KMS-11 (cell line): ENCODE measurements at regions not wholly inside any gene's neighbourhood (a gene's known extent, or its start where the extent isn't known, plus 50 kb on each side); places are given as distances from the start of the nearest gene placed in this dataset.

Experiments
- H2AFZ ChIP-seq: fragments of 200-600 bp; sonication (generic); 2 replicates; pipeline ENCODE4 v1.6.1; 2016; ENCODE audit warnings: antibody characterized with exemption, mixed run types, low read depth
- H3K27ac ChIP-seq: fragments of 200-600 bp; sonication (generic); 2 replicates; pipeline ENCODE4 v1.6.1; 2016; ENCODE audit warnings: mild to moderate bottlenecking, mixed run types
- H3K27me3 ChIP-seq: fragments of 200-600 bp; sonication (generic); 2 replicates; pipeline ENCODE4 v1.6.1; 2017; ENCODE audit warnings: mild to moderate bottlenecking, low read depth, mixed run types, moderate library complexity; ENCODE audit not compliant: insufficient read depth
- H3K36me3 ChIP-seq: fragments of 200-600 bp; sonication (generic); 2 replicates; pipeline ENCODE4 v1.6.1; 2017; ENCODE audit warnings: mild to moderate bottlenecking, mixed run types; ENCODE audit not compliant: insufficient read depth
- H3K4me1 ChIP-seq: fragments of 200-600 bp; sonication (generic); 2 replicates; pipeline ENCODE4 v1.6.1; 2016; ENCODE audit warnings: mild to moderate bottlenecking, low read depth, mixed run types; ENCODE audit not compliant: poor library complexity, severe bottlenecking
- H3K4me2 ChIP-seq: fragments of 200-600 bp; sonication (generic); 2 replicates; pipeline ENCODE4 v1.7.0; 2016; ENCODE audit warnings: mild to moderate bottlenecking, mixed run types
- H3K4me3 ChIP-seq: fragments of 200-600 bp; sonication (generic); IDR thresholded peaks from 2 replicates; pipeline ENCODE4 v1.6.1; 2017; ENCODE audit warnings: low read depth, low read length, mixed read lengths; ENCODE audit not compliant: insufficient read depth
- H3K79me2 ChIP-seq: fragments of 200-600 bp; sonication (generic); 2 replicates; pipeline ENCODE4 v1.6.1; 2016; ENCODE audit warnings: low read depth, mixed run types; ENCODE audit not compliant: insufficient read depth
- H3K9ac ChIP-seq: fragments of 200-600 bp; sonication (generic); 2 replicates; pipeline ENCODE4 v1.6.1; 2016; ENCODE audit warnings: mild to moderate bottlenecking, mixed run types
- H4K20me1 ChIP-seq: fragments of 200-600 bp; sonication (generic); 2 replicates; pipeline ENCODE4 v1.6.1; 2016; ENCODE audit warnings: mild to moderate bottlenecking, mixed run types; ENCODE audit not compliant: insufficient read depth
- CTCF ChIP-seq: fragments of 200-600 bp; sonication (generic); conservative IDR thresholded peaks from 2 replicates; pipeline ENCODE4 v1.6.1; 2017; ENCODE audit warnings: low read depth, mild to moderate bottlenecking, antibody characterized with exemption, low read length, moderate library complexity, mixed read lengths

GRCh38 chr6:113328886-113329381 is 528.2 kb upstream of the MARCKS start:
- Histone ChIP-seq H3K4me1 (no peaks in the 10 kb centered on the region), H3K4me3 (no peak overlapping the region), H3K4me2 (no peak overlapping the region), H3K9ac (no peak overlapping the region), H3K27ac (no peak overlapping the region), H4K20me1 (no peaks in the 10 kb centered on the region), H2AFZ (no peak overlapping the region), H3K27me3 (no peaks in the 10 kb centered on the region), H3K79me2 (no peaks in the 10 kb centered on the region), H3K36me3 (no peaks in the 10 kb centered on the region)
- TF ChIP-seq CTCF, result no peak

GRCh38 chr6:113329942-113330635 is 527.1 kb upstream of the MARCKS start:
- no peak overlapping the region for H3K27ac ChIP-seq
- H3K9ac ChIP-seq, result no peak overlapping the region
- H3K4me1 ChIP-seq, result no peaks in the 10 kb centered on the region
- no peaks in the 10 kb centered on the region for H4K20me1 ChIP-seq
- H3K36me3 ChIP-seq, result no peaks in the 10 kb centered on the region
- H3K4me2 ChIP-seq, result no peak overlapping the region
- no peaks in the 10 kb centered on the region for H3K27me3 ChIP-seq
- H3K79me2 ChIP-seq, result no peaks in the 10 kb centered on the region
- no peak overlapping the region for H3K4me3 ChIP-seq
- no peak overlapping the region for H2AFZ ChIP-seq
- no peak for TF ChIP-seq CTCF

GRCh38 chr6:113330636-113330946 is 526.6 kb upstream of the MARCKS start:
- no peak overlapping the region for H3K27ac ChIP-seq
- H2AFZ ChIP-seq, result no peak overlapping the region
- H3K36me3 ChIP-seq, result no peaks in the 10 kb centered on the region
- no peak overlapping the region for H3K4me2 ChIP-seq
- TF ChIP-seq CTCF, result no peak
- H3K4me1 ChIP-seq, result no peaks in the 10 kb centered on the region
- no peak overlapping the region for H3K9ac ChIP-seq
- H4K20me1 ChIP-seq, result no peaks in the 10 kb centered on the region
- H3K27me3 ChIP-seq, result no peaks in the 10 kb centered on the region
- H3K79me2 ChIP-seq, result no peaks in the 10 kb centered on the region
- no peak overlapping the region for H3K4me3 ChIP-seq

DNA sequence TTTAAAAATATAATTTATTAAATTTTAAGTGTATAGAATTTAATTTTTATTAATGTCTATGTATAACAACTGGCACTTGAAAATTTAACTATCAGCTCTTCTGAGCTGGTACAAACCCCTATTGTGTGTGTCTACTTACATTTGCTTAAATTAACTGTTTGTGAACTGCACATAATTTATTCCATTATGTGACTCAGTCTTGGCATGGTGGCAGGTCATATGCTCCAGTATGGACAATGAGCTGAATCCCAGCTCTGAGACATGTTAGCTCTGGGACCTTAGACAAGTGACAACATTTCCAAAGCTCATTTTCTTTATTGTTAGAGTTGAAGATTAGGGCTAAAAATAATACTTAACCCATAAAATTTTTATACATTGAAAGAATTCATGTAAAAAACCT is 526.1 kb upstream of the MARCKS start:
- H3K27me3 ChIP-seq, result no peaks in the 10 kb centered on the region
- no peaks in the 10 kb centered on the region for H3K79me2 ChIP-seq
- H3K4me3 ChIP-seq, result no peak overlapping the region
- no peak overlapping the region for H3K9ac ChIP-seq
- no peak overlapping the region for H3K27ac ChIP-seq
- no peak overlapping the region for H2AFZ ChIP-seq
- no peak overlapping the region for H3K4me2 ChIP-seq
- H3K4me1 ChIP-seq, result no peaks in the 10 kb centered on the region
- TF ChIP-seq CTCF, result no peak
- H3K36me3 ChIP-seq, result no peaks in the 10 kb centered on the region
- H4K20me1 ChIP-seq, result no peaks in the 10 kb centered on the region
